ENCODE measurements at regions not wholly inside any gene's neighbourhood (a gene's known extent, or its start where the extent isn't known, plus 50 kb on each side); places are given as distances from the start of the nearest gene placed in this dataset.

GRCh38 chr14:24688030-24688658, 54.2 kb upstream of the GZMB start:
- ChIA-PET POLR2A (ENCODE audit: low non-redundant PET) (no interaction called here), CTCF (no interaction called here)
- TF ChIP-seq, protein P1, sequence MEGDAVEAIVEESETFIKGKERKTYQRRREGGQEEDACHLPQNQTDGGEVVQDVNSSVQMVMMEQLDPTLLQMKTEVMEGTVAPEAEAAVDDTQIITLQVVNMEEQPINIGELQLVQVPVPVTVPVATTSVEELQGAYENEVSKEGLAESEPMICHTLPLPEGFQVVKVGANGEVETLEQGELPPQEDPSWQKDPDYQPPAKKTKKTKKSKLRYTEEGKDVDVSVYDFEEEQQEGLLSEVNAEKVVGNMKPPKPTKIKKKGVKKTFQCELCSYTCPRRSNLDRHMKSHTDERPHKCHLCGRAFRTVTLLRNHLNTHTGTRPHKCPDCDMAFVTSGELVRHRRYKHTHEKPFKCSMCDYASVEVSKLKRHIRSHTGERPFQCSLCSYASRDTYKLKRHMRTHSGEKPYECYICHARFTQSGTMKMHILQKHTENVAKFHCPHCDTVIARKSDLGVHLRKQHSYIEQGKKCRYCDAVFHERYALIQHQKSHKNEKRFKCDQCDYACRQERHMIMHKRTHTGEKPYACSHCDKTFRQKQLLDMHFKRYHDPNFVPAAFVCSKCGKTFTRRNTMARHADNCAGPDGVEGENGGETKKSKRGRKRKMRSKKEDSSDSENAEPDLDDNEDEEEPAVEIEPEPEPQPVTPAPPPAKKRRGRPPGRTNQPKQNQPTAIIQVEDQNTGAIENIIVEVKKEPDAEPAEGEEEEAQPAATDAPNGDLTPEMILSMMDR (conservative IDR thresholded peaks at IDR 0.05; ENCODE audit: low read depth): no peak
- no peak for DNase-seq (ENCODE audit: low spot score)
- H3K27ac ChIP-seq: no peak overlapping the region
